ENCODE measurements at regions not wholly inside any gene's neighbourhood (a gene's known extent, or its start where the extent isn't known, plus 50 kb on each side); places are given as distances from the start of the nearest gene placed in this dataset.
"Not testable (repeated sequence)": the region's sequence is repeated elsewhere in the genome, so short reads cannot be mapped to it uniquely, and the experiment has no call there.

- H3K36me3 ChIP-seq (replicated peaks); H3K4me3 ChIP-seq (ENCODE audit: low read depth, low read length); DNase-seq; H3K27ac ChIP-seq; in situ Hi-C loops (cut with HindIII; ENCODE audit: low pct_ligation_motif_present, low sequenced_read_pairs); H3K27me3 ChIP-seq (replicated peaks): not testable (repeated sequence)
Measured at GRCh38 chr6:58347534-58347933, 1030.1 kb downstream of the PRIM2 start.

DNA sequence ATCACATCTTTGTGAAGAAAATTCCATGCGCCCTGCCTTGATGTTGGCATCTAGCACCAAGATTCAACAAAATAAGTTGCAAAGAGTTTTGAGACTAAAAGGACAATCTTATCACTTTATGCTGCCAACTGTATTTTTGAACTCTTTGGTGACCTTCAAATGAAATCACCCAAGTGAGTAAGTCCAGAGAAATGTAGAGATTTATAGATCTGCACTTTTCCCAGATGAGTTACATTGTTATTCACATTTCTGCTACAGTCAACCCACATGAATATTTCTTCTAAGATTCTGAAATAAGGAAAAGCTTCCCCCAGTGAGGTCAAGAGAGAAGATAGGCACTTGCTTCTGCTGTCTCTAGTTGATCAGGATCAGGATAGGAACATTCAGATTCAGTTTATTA is 1034.2 kb downstream of the PRIM2 start:
- H3K36me3 ChIP-seq (replicated peaks); DNase-seq; in situ Hi-C loops (cut with HindIII; ENCODE audit: low pct_ligation_motif_present, low sequenced_read_pairs); H3K4me3 ChIP-seq (ENCODE audit: low read depth, low read length); H3K27ac ChIP-seq; H3K27me3 ChIP-seq (replicated peaks): not testable (repeated sequence)

- H3K36me3 ChIP-seq (replicated peaks); in situ Hi-C loops (cut with HindIII; ENCODE audit: low pct_ligation_motif_present, low sequenced_read_pairs); H3K27me3 ChIP-seq (replicated peaks); H3K4me3 ChIP-seq (ENCODE audit: low read depth, low read length); DNase-seq; H3K27ac ChIP-seq: not testable (repeated sequence)
Measured at GRCh38 chr6:58358452-58358851, 1041.0 kb downstream of the PRIM2 start.

DNA sequence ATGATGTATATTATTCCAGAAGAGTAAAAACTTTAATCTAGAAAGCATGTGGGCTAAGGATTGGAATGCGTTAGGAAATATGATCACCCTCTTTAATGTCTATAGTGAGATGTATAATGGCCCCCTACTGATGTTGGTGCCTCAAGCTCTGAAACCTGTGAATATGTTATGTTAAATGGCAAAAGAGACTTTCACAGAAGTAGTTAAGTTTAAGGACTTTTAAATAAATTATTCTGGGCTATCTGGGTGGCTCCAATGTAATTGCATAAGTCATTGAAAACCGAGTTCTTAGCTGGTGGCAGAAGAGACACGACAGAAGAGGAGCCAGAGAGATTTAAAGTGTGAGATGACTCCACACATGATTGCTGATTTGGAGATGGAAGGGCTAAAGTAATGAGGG is 1048.4 kb downstream of the PRIM2 start:
- H3K36me3 ChIP-seq (replicated peaks); in situ Hi-C loops (cut with HindIII; ENCODE audit: low pct_ligation_motif_present, low sequenced_read_pairs); H3K4me3 ChIP-seq (ENCODE audit: low read depth, low read length); H3K27me3 ChIP-seq (replicated peaks); H3K27ac ChIP-seq; DNase-seq: not testable (repeated sequence)

- H3K27me3 ChIP-seq (replicated peaks); H3K4me3 ChIP-seq (ENCODE audit: low read depth, low read length); H3K27ac ChIP-seq; in situ Hi-C loops (cut with HindIII; ENCODE audit: low pct_ligation_motif_present, low sequenced_read_pairs); DNase-seq; H3K36me3 ChIP-seq (replicated peaks): not testable (repeated sequence)
Measured at GRCh38 chr6:58406659-58407058, 1089.2 kb downstream of the PRIM2 start.

- TF ChIP-seq, protein P1, sequence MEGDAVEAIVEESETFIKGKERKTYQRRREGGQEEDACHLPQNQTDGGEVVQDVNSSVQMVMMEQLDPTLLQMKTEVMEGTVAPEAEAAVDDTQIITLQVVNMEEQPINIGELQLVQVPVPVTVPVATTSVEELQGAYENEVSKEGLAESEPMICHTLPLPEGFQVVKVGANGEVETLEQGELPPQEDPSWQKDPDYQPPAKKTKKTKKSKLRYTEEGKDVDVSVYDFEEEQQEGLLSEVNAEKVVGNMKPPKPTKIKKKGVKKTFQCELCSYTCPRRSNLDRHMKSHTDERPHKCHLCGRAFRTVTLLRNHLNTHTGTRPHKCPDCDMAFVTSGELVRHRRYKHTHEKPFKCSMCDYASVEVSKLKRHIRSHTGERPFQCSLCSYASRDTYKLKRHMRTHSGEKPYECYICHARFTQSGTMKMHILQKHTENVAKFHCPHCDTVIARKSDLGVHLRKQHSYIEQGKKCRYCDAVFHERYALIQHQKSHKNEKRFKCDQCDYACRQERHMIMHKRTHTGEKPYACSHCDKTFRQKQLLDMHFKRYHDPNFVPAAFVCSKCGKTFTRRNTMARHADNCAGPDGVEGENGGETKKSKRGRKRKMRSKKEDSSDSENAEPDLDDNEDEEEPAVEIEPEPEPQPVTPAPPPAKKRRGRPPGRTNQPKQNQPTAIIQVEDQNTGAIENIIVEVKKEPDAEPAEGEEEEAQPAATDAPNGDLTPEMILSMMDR (IDR thresholded peaks at IDR 0.05; ENCODE audit: low read depth, low read length, missing control alignments) = no peak
- in situ Hi-C loops (cut with HindIII; ENCODE audit: low pct_ligation_motif_present, low sequenced_read_pairs) = no loop called here
Measured at GRCh38 chr6:58419321-58419720, 1101.9 kb downstream of the PRIM2 start.

More at GRCh38 chr6:58419321-58419720, 1101.9 kb downstream of the PRIM2 start:
- Histone ChIP-seq H3K4me3 (ENCODE audit: low read depth, low read length) (no peak overlapping the region), H3K27me3 (replicated peaks) (no peaks in the 10 kb centered on the region), H3K36me3 (replicated peaks) (no peaks in the 10 kb centered on the region), H3K27ac (no peak overlapping the region)
- DNase-seq = no peak

All from brain microvascular endothelial cell (primary cell).